GM18499 (cell line): ENCODE measurements at regions not wholly inside any gene's neighbourhood (a gene's known extent, or its start where the extent isn't known, plus 50 kb on each side); places are given as distances from the start of the nearest gene placed in this dataset.
"Not testable (repeated sequence)": the region's sequence is repeated elsewhere in the genome, so short reads cannot be mapped to it uniquely, and the experiment has no call there.

Experiments
- ATAC-seq: cut with Tn5 transposase; IDR thresholded peaks from one replicate; pipeline ENCODE4 v1.9.1; 2021; ENCODE audit warnings: moderate number of reproducible peaks; ENCODE audit not compliant: insufficient read depth, unreplicated experiment

- ATAC-seq = no peak
Measured at GRCh38 chr3:61438253-61439121, 122.9 kb upstream of the PTPRG start.

GRCh38 chr3:61439122-61439458 is 122.3 kb upstream of the PTPRG start:
- ATAC-seq = no peak

- no peak for ATAC-seq
Measured at GRCh38 chr3:61442696-61443095, 118.7 kb upstream of the PTPRG start.

GRCh38 chr3:61443886-61444285 is 117.5 kb upstream of the PTPRG start:
- ATAC-seq = no peak

GRCh38 chr3:61444782-61445181 is 116.6 kb upstream of the PTPRG start:
- ATAC-seq = no peak

- ATAC-seq = no peak
Measured at GRCh38 chr3:61445924-61446323, 115.4 kb upstream of the PTPRG start.

GRCh38 chr3:61446341-61446740 is 115.0 kb upstream of the PTPRG start:
- ATAC-seq = no peak

GRCh38 chr3:61448378-61448777 is 113.0 kb upstream of the PTPRG start:
- ATAC-seq = no peak

- ATAC-seq = no peak
Measured at GRCh38 chr3:61449327-61450040, 111.9 kb upstream of the PTPRG start.

GRCh38 chr3:61450866-61451265 is 110.5 kb upstream of the PTPRG start:
- no peak for ATAC-seq

GRCh38 chr3:61451841-61452240 is 109.5 kb upstream of the PTPRG start:
- ATAC-seq = no peak

- no peak for ATAC-seq
Measured at GRCh38 chr3:61452535-61453090, 108.8 kb upstream of the PTPRG start.

GRCh38 chr3:61454006-61454585 is 107.3 kb upstream of the PTPRG start:
- no peak for ATAC-seq

- ATAC-seq = no peak
Measured at GRCh38 chr3:61454801-61455200, 106.6 kb upstream of the PTPRG start.

GRCh38 chr3:61460636-61461035 is 100.7 kb upstream of the PTPRG start:
- no peak for ATAC-seq

- no peak for ATAC-seq
Measured at GRCh38 chr3:61463191-61463590, 98.2 kb upstream of the PTPRG start.

GRCh38 chr3:61464518-61465140 is 96.7 kb upstream of the PTPRG start:
- no peak for ATAC-seq

- ATAC-seq = no peak
Measured at GRCh38 chr3:61466357-61466756, 95.0 kb upstream of the PTPRG start.

- no peak for ATAC-seq
Measured at GRCh38 chr3:61483997-61484396, 77.4 kb upstream of the PTPRG start.

GRCh38 chr3:61493339-61493738 is 68.0 kb upstream of the PTPRG start:
- ATAC-seq = no peak

GRCh38 chr3:61494309-61494708 is 67.1 kb upstream of the PTPRG start:
- ATAC-seq = not testable (repeated sequence)
